Esophagus squamous epithelium (tissue), 5 donors: ENCODE measurements at regions not wholly inside any gene's neighbourhood (a gene's known extent, or its start where the extent isn't known, plus 50 kb on each side); places are given as distances from the start of the nearest gene placed in this dataset.
"Not testable (repeated sequence)": the region's sequence is repeated elsewhere in the genome, so short reads cannot be mapped to it uniquely, and the experiment has no call there.

Experiments
- DNase-seq: peaks from one replicate; lab custom pipeline; 2025; lab: John Stamatoyannopoulos, UW
- H3K27ac ChIP-seq, 4 donors: fragments of 200-600 bp; sonication (generic); one replicate each; pipeline ENCODE4 v1.5.1; 2016 to 2019; ENCODE audit warnings: mild to moderate bottlenecking in 1 of 4
- H3K27me3 ChIP-seq, 4 donors: fragments of 200-600 bp; sonication (generic); 1 replicate in 3 of 4; 2 replicates in 1 of 4; pipeline versions ENCODE4 v1.5.1 to v1.6.0; 2017 to 2021; ENCODE audit warnings: antibody characterized with exemption in 1 of 4
- H3K36me3 ChIP-seq, 3 donors: fragments of 200-600 bp; sonication (generic); one replicate each; pipeline ENCODE4 v1.5.1; 2016 to 2019
- H3K4me1 ChIP-seq, 3 donors: fragments of 200-600 bp; sonication (generic); one replicate each; pipeline ENCODE4 v1.5.1; 2017 to 2019
- H3K4me3 ChIP-seq, 4 donors: fragments of 200-600 bp; sonication (generic); 1 replicate in 3 of 4; 2 replicates in 1 of 4; pipeline ENCODE4 v1.5.1; 2016 to 2019; ENCODE audit warnings: mild to moderate bottlenecking in 2 of 4, moderate library complexity in 1 of 4
- H3K9me3 ChIP-seq, 3 donors: fragments of 200-600 bp; sonication (generic); one replicate each; pipeline ENCODE4 v1.5.1; 2016 to 2019
- CTCF ChIP-seq, 6 experiments: fragments of 450-650 bp in 4 of 6; fragments of 200-600 bp in 2 of 6; sonication (generic) in 2 of 6; IDR thresholded peaks; one replicate each; pipeline ENCODE4 v1.5.1; 2016 to 2019; ENCODE audit warnings: antibody characterized with exemption in 6 of 6, mild to moderate bottlenecking in 4 of 6, moderate library complexity in 4 of 6
- POLR2A ChIP-seq, 4 donors: fragments of 450-650 bp; IDR thresholded peaks; one replicate each; pipeline ENCODE4 v1.6.1; 2017; ENCODE audit warnings: antibody characterized with exemption in 4 of 4, mild to moderate bottlenecking in 4 of 4, moderate library complexity in 3 of 4
- WGBS, 2 donors: methylation state at CpG; one replicate each; pipeline ENCODE4 v1.1.5; 2018; 5-methylcytosine and 5-hydroxymethylcytosine counted together
- intact Hi-C: fragments of 100-400 bp; cut with DNase I; formaldehyde crosslinking; loops from one replicate; pipeline ENCODE4 v1.15.0; 2022
- donor health status: DM: yes; HTN: yes; CAD: no.

- Histone ChIP-seq H3K9me3 (no peaks in the 10 kb centered on the region), H3K4me3 (no peak overlapping the region), H3K27me3 (no peaks in the 10 kb centered on the region), H3K27ac (no peak overlapping the region), H3K4me1 (peaks cover 0 to under 1% (median 0%) of the 10 kb centered on the region in 3 donors), H3K36me3 (no peaks in the 10 kb centered on the region)
- intact Hi-C loops, result no loop called here
- no peak for TF ChIP-seq CTCF (IDR thresholded peaks at IDR 0.05)
- no peak for TF ChIP-seq POLR2A (IDR thresholded peaks at IDR 0.05)
- DNase-seq, result no peak
Observed at GRCh38 chr11:26937386-26937785, 56.5 kb upstream of the FIBIN start.

- WGBS, 2 donors, result 33 to 88% methylated on average over 1 of the region's 2 CpGs
- intact Hi-C loops, result not testable (repeated sequence)
Observed at GRCh38 chr11:26940501-26940900, 53.4 kb upstream of the FIBIN start.

DNA sequence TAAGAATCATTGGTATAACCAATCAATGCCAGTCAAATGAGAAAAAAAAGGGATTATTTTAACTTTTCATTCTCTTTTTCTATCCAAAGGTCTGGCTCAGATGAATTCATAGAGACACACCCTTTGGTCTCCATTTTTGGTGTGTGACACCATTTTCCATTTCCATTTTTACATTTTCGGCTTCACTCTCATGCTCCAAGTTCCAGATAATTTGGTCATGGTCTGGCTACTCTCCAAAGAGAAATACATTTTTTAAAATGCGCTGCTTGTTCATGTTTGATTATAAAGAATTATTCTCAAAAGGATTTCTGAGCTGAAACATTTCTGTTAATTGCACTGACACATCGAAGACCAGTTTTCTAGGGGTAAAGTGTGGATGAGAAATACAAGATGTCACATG lies 51.6 kb upstream of the FIBIN start:
- no peak for TF ChIP-seq CTCF (IDR thresholded peaks at IDR 0.05)
- TF ChIP-seq POLR2A (IDR thresholded peaks at IDR 0.05), result no peak
- H3K4me3 ChIP-seq, result no peak overlapping the region
- WGBS, 2 donors, result 63 to 78% methylated on average over 3 of the region's 3 CpGs

More at GRCh38 chr11:26940501-26940900, 53.4 kb upstream of the FIBIN start:
- H3K27me3 ChIP-seq, DNase-seq, H3K9me3 ChIP-seq, H3K36me3 ChIP-seq, H3K27ac ChIP-seq, H3K4me3 ChIP-seq: not testable (repeated sequence)
- peaks cover 0 to 23% (median 9%) of the 10 kb centered on the region in 3 donors for H3K4me1 ChIP-seq

DNA sequence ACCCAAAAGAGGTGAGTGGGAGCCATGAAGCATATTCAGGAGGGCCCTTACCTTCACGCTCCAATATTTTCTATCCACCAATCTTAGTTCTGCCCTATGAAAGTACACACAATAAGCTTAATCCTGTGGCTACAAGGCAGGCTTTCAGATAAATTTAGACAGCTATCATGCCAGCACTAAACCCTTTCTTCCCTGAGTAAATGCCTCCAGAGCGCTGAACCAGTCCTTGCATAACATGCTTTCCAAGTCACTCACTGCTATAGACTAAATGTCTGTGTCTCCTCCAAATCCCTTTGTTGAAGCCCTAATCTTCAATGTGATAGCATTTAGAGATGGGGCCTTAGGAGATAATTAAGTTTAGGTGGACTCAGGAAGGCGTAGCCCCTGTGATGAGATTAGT lies 50.3 kb upstream of the FIBIN start:
- no peak for DNase-seq

More for the DNA sequence above, 51.6 kb upstream of the FIBIN start:
- H3K4me1 ChIP-seq, result peaks cover 0 to 40% (median 13%) of the 10 kb centered on the region in 3 donors
- intact Hi-C loops, result no loop called here
- no peaks in the 10 kb centered on the region for H3K27me3 ChIP-seq
- no peaks in the 10 kb centered on the region for H3K9me3 ChIP-seq
- DNase-seq, result no peak
- H3K27ac ChIP-seq, result peak overlapping the region in 1 of 4 donors; percentile 30
- H3K36me3 ChIP-seq, result no peaks in the 10 kb centered on the region

More for the DNA sequence above, 50.3 kb upstream of the FIBIN start:
- no peaks in the 10 kb centered on the region for H3K9me3 ChIP-seq
- 71 to 86% methylated on average over 3 of the region's 3 CpGs for WGBS, 2 donors
- intact Hi-C loops, result no loop called here
- peak overlapping the region in 1 of 4 donors; percentile 30 for H3K27ac ChIP-seq
- H3K4me1 ChIP-seq, result peaks cover 0 to 53% (median 19%) of the 10 kb centered on the region in 3 donors
- TF ChIP-seq POLR2A (IDR thresholded peaks at IDR 0.05) (no peak), CTCF (IDR thresholded peaks at IDR 0.05) (no peak)
- no peaks in the 10 kb centered on the region for H3K27me3 ChIP-seq
- no peak overlapping the region for H3K4me3 ChIP-seq
- H3K36me3 ChIP-seq, result no peaks in the 10 kb centered on the region
